GM12878 (cell line): ENCODE measurements at regions not wholly inside any gene's neighbourhood (a gene's known extent, or its start where the extent isn't known, plus 50 kb on each side); places are given as distances from the start of the nearest gene placed in this dataset.
"Not testable (repeated sequence)": the region's sequence is repeated elsewhere in the genome, so short reads cannot be mapped to it uniquely, and the experiment has no call there.

ENCODE experiments used
- ATAC-seq: fragments of 200-7000 bp; cut with Tn5 transposase; 3 replicates; pipeline ENCODE4 v1.9.1; 2020; ENCODE audit warnings: mild to moderate bottlenecking, moderate library complexity
- BruUV-seq: library from RNA; stranded (reverse); fragments of 400-500 nt; replicated peaks from 2 replicates; lab custom pipeline; 2021; lab: Mats Ljungman, UMichigan
- CTCF ChIA-PET: fragments of 300-600 bp; sonication (Branson Sonifier 250); formaldehyde crosslinking; extraction: SDS; loops from one replicate; lab custom pipeline; 2021; ENCODE audit warnings: inconsistent platforms; lab: Yijun Ruan, JAX
- POLR2A ChIA-PET: fragments of 350-600 bp; formaldehyde crosslinking; extraction: SDS; loops from one replicate; lab custom pipeline; 2021; ENCODE audit warnings: inconsistent platforms; lab: Charles Lee
- RAD21 ChIA-PET: fragments of 300-600 bp; sonication (Branson Sonifier 250); formaldehyde crosslinking; loops from one replicate; lab custom pipeline; 2023; ENCODE audit warnings: antibody characterized with exemption; ENCODE audit not compliant: unreplicated experiment; lab: Charles Lee
- SMC1A ChIA-PET: fragments of 300-600 bp; sonication (Branson Sonifier 250); formaldehyde crosslinking; loops from one replicate; lab custom pipeline; 2023; ENCODE audit not compliant: unreplicated experiment, uncharacterized antibody; lab: Charles Lee
- DNase-seq: peaks from one replicate; pipeline ENCODE4 v3.0.0-alpha.2; 2011; ENCODE audit warnings: low read depth, low spot score
- FAIRE-seq: peaks from 3 replicates; lab custom pipeline; 2011; peaks lifted over from hg19 to GRCh38; lab: Jason Lieb, UNC
- H2AFZ ChIP-seq: 2 replicates; pipeline ENCODE4 v1.6.0; 2011; ENCODE audit warnings: low read depth, low read length, control low read depth; ENCODE audit not compliant: control insufficient read depth
- H3K27ac ChIP-seq: 2 replicates; pipeline ENCODE4 v1.5.1; 2011; ENCODE audit warnings: control low read depth; ENCODE audit not compliant: control insufficient read depth, insufficient read depth
- H3K27me3 ChIP-seq, 2 experiments: replicated peaks in 1 of 2; 2 replicates each; pipeline versions ENCODE4 v1.6.0 to v1.6.1; 2011; ENCODE audit warnings: low read length in 1 of 2; ENCODE audit not compliant: control insufficient read depth in 2 of 2, insufficient read depth in 2 of 2
- H3K36me3 ChIP-seq, 2 experiments: 2 replicates each; pipeline ENCODE4 v1.5.1; 2011; ENCODE audit warnings: low read length in 1 of 2; ENCODE audit not compliant: control insufficient read depth in 2 of 2, insufficient read depth in 2 of 2
- H3K4me1 ChIP-seq: 2 replicates; pipeline ENCODE4 v1.6.1; 2011; ENCODE audit warnings: mild to moderate bottlenecking, low read length, moderate library complexity, mixed read lengths; ENCODE audit not compliant: control insufficient read depth, insufficient read depth
- H3K4me2 ChIP-seq: 2 replicates; pipeline ENCODE4 v1.6.0; 2011; ENCODE audit warnings: control low read depth; ENCODE audit not compliant: control insufficient read depth, insufficient read depth
- H3K4me3 ChIP-seq: fragments of 200-600 bp; sonication (generic); 2 replicates; pipeline ENCODE4 v1.5.1; 2016
- H3K79me2 ChIP-seq: 2 replicates; pipeline ENCODE4 v1.6.0; 2011; ENCODE audit warnings: low read length; ENCODE audit not compliant: control insufficient read depth, insufficient read depth
- H3K9ac ChIP-seq: 2 replicates; pipeline ENCODE4 v1.8.0; 2011; ENCODE audit warnings: low read length, control low read depth, mixed read lengths; ENCODE audit not compliant: control insufficient read depth, insufficient read depth
- H3K9me3 ChIP-seq: replicated peaks from 3 replicates; pipeline ENCODE4 v1.5.1; 2011; ENCODE audit warnings: mild to moderate bottlenecking, low read length; ENCODE audit not compliant: control insufficient read depth, insufficient read depth
- H4K20me1 ChIP-seq: 2 replicates; pipeline ENCODE4 v1.6.0; 2011; ENCODE audit not compliant: control insufficient read depth, insufficient read depth
- ATF7 ChIP-seq: fragments of 450-650 bp; IDR thresholded peaks from 2 replicates; pipeline ENCODE4 v1.6.1; 2016; ENCODE audit warnings: low read depth, mild to moderate bottlenecking
- CHD2 ChIP-seq: IDR thresholded peaks from 2 replicates; pipeline ENCODE4 v1.6.1; 2011; ENCODE audit warnings: low read depth, low read length, improper control_type of control experiment, borderline replicate concordance
- DPF2 ChIP-seq: fragments of 450-650 bp; IDR thresholded peaks from 2 replicates; pipeline ENCODE4 v1.6.1; 2017; ENCODE audit warnings: mild to moderate bottlenecking
- HDAC2 ChIP-seq: fragments of 200-600 bp; sonication (generic); IDR thresholded peaks from 2 replicates; pipeline ENCODE4 v1.6.1; 2017
- KDM1A ChIP-seq: fragments of 200-600 bp; sonication (generic); IDR thresholded peaks from 2 replicates; pipeline ENCODE4 v1.6.1; 2016; ENCODE audit warnings: borderline replicate concordance
- RB1 ChIP-seq: fragments of 450-650 bp; formaldehyde crosslinking; IDR thresholded peaks from 2 replicates; pipeline ENCODE4 v1.6.1; 2017; ENCODE audit warnings: mild to moderate bottlenecking, borderline replicate concordance
- ZZZ3 ChIP-seq: IDR thresholded peaks from 2 replicates; pipeline ENCODE4 v1.6.1; 2011; ENCODE audit warnings: low read depth; ENCODE audit not compliant: control insufficient read depth, insufficient read length
- WGBS: methylation state at CpG from one replicate; pipeline ENCODE4 v1.1.6; 2016; ENCODE audit warnings: low lambda C conversion rate; ENCODE audit not compliant: insufficient replicate concordance, insufficient coverage; ENCODE audit errors: missing lambda C conversion rate; 5-methylcytosine and 5-hydroxymethylcytosine counted together
- in situ Hi-C: fragments of 300-500 bp; cut with MboI; formaldehyde crosslinking; loops from 9 replicates; pipeline ENCODE4 v1.14.3; 2018; ENCODE audit warnings: mixed read lengths
- intact Hi-C: fragments of 100-400 bp; cut with micrococcal nuclease; formaldehyde crosslinking; loops from one replicate; pipeline ENCODE4 v1.14.2; 2022; ENCODE audit not compliant: unreplicated experiment
- TF ChIP-seq, protein P1 (sequence below): fragments of 450-650 bp; IDR thresholded peaks from 2 replicates; pipeline ENCODE4 v1.6.1; 2017; ENCODE audit warnings: borderline replicate concordance
- TF ChIP-seq, protein P2 (sequence below): fragments of 450-650 bp; IDR thresholded peaks from 2 replicates; pipeline ENCODE4 v1.6.1; 2018; ENCODE audit warnings: borderline replicate concordance, mild to moderate bottlenecking; ENCODE audit not compliant: partially characterized antibody

DNA sequence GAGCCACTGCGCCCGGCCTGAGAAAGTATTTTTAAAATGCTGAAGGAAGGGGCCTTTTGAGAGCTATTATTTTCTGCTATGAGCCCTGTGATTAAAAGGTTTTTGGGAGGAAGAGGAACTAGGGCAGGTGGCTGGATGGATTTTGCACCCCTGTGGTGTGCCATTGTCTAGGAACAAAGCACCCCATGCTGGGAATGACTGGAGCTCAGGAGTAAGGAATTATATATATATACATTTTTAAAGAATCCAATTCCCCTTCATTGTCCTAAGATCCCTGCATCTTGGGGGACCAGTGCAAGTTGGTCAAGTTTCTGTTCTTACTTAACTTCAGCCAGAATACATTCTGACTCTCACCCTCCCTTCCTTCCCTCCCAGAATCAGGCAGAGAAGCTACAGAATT lies 91.6 kb downstream of the ZNF648 start:
- ChIA-PET SMC1A (interaction anchor here (1.0 to 1.2 kb wide), 3 partner anchors 28 to 60 kb away, joined by 3 read pairs; no protein-coding TSS in a partner anchor), POLR2A (interaction anchor here (1.1 kb wide), 1 partner anchor 9 kb away, joined by 3 read pairs; no protein-coding TSS in a partner anchor), RAD21 (interaction anchor here (0.6 kb wide), 1 partner anchor 8 kb away, joined by 3 read pairs; no protein-coding TSS in a partner anchor), CTCF (interaction anchor here (2.1 kb wide), 1 partner anchor 111 kb away, joined by 7 read pairs; no protein-coding TSS in a partner anchor)
- BruUV-seq, result no TSS peak
- H3K4me2 ChIP-seq, result no peak overlapping the region
- H3K9ac ChIP-seq, result no peak overlapping the region
- DNase-seq, result no peak
- H3K27ac ChIP-seq, result no peak overlapping the region
- no peaks in the 10 kb centered on the region for H3K36me3 ChIP-seq
- intact Hi-C loops (loop anchor here (10.0 kb wide), 1 partner anchor 65 kb away; no protein-coding TSS in a partner anchor), in situ Hi-C loops (no loop called here)
- TF ChIP-seq, protein P1, sequence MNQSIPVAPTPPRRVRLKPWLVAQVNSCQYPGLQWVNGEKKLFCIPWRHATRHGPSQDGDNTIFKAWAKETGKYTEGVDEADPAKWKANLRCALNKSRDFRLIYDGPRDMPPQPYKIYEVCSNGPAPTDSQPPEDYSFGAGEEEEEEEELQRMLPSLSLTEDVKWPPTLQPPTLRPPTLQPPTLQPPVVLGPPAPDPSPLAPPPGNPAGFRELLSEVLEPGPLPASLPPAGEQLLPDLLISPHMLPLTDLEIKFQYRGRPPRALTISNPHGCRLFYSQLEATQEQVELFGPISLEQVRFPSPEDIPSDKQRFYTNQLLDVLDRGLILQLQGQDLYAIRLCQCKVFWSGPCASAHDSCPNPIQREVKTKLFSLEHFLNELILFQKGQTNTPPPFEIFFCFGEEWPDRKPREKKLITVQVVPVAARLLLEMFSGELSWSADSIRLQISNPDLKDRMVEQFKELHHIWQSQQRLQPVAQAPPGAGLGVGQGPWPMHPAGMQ, result no peak
- TF ChIP-seq RB1, result no peak
- TF ChIP-seq ZZZ3, result no peak
- TF ChIP-seq KDM1A, result no peak
- TF ChIP-seq, protein P2, sequence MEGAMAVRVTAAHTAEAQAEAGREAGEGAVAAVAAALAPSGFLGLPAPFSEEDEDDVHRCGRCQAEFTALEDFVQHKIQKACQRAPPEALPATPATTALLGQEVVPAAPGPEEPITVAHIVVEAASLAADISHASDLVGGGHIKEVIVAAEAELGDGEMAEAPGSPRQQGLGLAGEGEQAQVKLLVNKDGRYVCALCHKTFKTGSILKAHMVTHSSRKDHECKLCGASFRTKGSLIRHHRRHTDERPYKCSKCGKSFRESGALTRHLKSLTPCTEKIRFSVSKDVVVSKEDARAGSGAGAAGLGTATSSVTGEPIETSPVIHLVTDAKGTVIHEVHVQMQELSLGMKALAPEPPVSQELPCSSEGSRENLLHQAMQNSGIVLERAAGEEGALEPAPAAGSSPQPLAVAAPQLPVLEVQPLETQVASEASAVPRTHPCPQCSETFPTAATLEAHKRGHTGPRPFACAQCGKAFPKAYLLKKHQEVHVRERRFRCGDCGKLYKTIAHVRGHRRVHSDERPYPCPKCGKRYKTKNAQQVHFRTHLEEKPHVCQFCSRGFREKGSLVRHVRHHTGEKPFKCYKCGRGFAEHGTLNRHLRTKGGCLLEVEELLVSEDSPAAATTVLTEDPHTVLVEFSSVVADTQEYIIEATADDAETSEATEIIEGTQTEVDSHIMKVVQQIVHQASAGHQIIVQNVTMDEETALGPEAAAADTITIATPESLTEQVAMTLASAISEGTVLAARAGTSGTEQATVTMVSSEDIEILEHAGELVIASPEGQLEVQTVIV, result no peak
- TF ChIP-seq HDAC2, result no peak
- TF ChIP-seq DPF2, result no peak
- TF ChIP-seq ATF7, result no peak
- no peak for TF ChIP-seq CHD2
- no peak for FAIRE-seq
- H3K79me2 ChIP-seq, result no peaks in the 10 kb centered on the region
- no peak overlapping the region for H2AFZ ChIP-seq
- no peaks in the 10 kb centered on the region for H3K4me1 ChIP-seq
- no peaks in the 10 kb centered on the region for H3K27me3 ChIP-seq
- WGBS, result 77% methylated on average over 2 of the region's 2 CpGs
- H3K4me3 ChIP-seq, result no peak overlapping the region
- H4K20me1 ChIP-seq, result no peaks in the 10 kb centered on the region
- H3K9me3 ChIP-seq, result no peaks in the 10 kb centered on the region
- no peak for ATAC-seq

DNA sequence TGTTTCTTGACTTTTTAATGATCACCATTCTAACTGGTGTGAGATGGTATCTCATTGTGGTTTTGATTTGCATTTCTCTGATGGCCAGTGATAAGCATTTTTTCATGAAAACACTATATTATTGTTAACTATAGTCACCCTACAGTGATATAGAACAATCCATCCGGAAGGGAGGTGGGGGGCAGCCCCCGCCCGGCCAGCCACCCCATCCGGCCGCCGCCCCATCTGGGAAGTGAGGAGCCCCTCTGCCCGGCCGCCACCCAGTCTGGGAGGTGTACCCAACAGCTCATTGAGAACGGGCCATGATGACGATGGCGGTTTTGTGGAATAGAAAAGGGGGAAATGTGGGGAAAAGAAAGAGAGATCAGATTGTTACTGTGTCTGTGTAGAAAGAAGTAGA lies 106.8 kb downstream of the ZNF648 start:
- BruUV-seq, H3K9ac ChIP-seq, POLR2A ChIA-PET, H3K4me2 ChIP-seq, FAIRE-seq, SMC1A ChIA-PET, DNase-seq, RAD21 ChIA-PET, H3K36me3 ChIP-seq, H3K79me2 ChIP-seq, H3K27ac ChIP-seq, H2AFZ ChIP-seq, H4K20me1 ChIP-seq, intact Hi-C loops, H3K4me1 ChIP-seq, H3K27me3 ChIP-seq, ATAC-seq, H3K4me3 ChIP-seq, CTCF ChIA-PET, H3K9me3 ChIP-seq, in situ Hi-C loops: not testable (repeated sequence)
- 58% methylated on average over 11 of the region's 11 CpGs for WGBS
